ENCODE measurements at regions not wholly inside any gene's neighbourhood (a gene's known extent, or its start where the extent isn't known, plus 50 kb on each side); places are given as distances from the start of the nearest gene placed in this dataset.

GRCh38 chr15:95298729-95299128 lies 1031.8 kb upstream of the NR2F2 start:
- TF ChIP-seq YY1 (IDR thresholded peaks at IDR 0.05; ENCODE audit: insufficient read depth, insufficient read length) (no peak), ZNF274 (IDR thresholded peaks at IDR 0.05; ENCODE audit: low read depth, low read length) (no peak), SUZ12 (IDR thresholded peaks at IDR 0.05; ENCODE audit: extremely low read depth, insufficient read depth, insufficient read length) (no peak)
